ENCODE measurements at regions not wholly inside any gene's neighbourhood (a gene's known extent, or its start where the extent isn't known, plus 50 kb on each side); places are given as distances from the start of the nearest gene placed in this dataset.

DNA sequence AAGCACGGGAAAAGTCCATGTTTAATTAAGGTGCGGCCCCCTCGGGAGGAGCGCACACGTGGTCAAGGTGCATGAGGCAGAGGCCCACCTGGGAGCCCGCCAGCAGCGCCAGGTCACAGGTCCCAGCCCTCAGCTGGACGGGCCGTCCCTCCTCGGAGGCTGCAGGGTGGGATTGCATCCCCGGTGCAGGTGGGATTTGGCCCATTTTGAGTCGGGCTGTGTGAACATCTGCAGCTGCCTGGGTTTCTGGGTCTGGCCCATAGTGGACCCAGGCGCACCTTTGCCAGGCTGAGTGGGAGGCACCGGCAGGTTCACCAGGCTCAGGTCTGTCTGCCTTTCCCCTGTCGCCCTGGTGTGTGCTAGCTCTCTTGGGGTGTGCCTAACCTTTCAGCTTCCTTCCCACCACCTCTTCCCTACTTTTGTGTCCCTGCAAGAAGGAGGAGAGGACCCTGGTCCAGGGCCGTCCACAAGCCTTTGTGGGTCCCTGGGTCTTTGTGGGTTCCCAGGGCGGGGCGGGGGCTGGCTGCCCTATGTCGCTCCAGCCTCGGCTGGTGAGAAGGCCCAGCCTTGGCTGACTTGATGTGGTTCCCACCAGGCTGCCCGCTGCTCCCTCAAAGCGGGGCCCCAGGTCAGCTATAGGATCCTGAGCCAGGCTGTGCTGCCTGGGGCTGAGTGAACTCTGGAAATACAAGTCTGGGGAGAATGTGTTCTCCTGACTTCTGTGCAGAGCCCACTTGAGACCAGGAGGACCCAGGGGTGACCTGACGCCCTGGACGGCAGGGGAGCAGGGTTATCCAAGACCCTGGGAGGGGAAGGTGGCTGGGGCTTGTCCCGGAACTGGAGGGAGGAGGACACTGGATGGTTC lies 186.7 kb upstream of the SHH start:
- H3K4ac ChIP-seq (ENCODE audit: low read length), result peak overlapping the region; percentile 66
- H2AFZ ChIP-seq (ENCODE audit: low read length), result no peak overlapping the region

DNA sequence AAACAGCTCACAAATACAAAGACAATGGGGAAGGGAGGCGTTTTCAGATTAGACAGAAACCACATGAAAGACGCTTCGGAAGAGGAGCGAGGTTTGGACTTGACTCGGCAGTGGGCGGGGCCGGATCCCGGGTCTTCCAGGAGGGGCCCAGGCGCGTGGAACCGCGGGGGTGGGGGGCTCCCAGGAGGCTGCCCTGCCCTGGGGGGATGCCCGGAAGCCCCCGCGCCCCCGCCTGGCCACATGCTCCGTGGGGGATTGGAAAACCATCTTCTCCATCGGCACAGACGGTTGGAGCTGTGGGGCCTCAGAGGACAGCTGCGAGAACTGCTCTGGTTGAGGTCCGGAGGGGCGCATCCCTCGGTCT lies 186.0 kb upstream of the SHH start:
- Histone ChIP-seq H2BK12ac (ENCODE audit: low read length) (no peak overlapping the region), H2BK5ac (ENCODE audit: low read length) (no peak overlapping the region), H2BK120ac (ENCODE audit: low read depth, low read length) (peak overlapping the region; percentile 72), H3K4me2 (ENCODE audit: insufficient read depth, low read length, poor library complexity, severe bottlenecking) (no peak overlapping the region), H3K18ac (ENCODE audit: low read length) (peak overlapping the region; percentile 48), H3K4me3 (ENCODE audit: low read length in 2 of 2) (no peak overlapping the region), H3K4ac (ENCODE audit: low read length) (no peak overlapping the region), H3K23ac (ENCODE audit: low read depth, low read length, poor library complexity) (no peak overlapping the region), H3K4me1 (ENCODE audit: control insufficient read depth in 2 of 2, insufficient read depth in 1 of 2, low read depth in 1 of 2, low read length in 2 of 2) (peaks cover 0 to under 1% of the 10 kb centered on the region in 2 donors), H2AK5ac (ENCODE audit: low read depth, low read length) (peak overlapping the region; percentile 63), H4K91ac (ENCODE audit: low read depth, low read length, poor library complexity) (no peak overlapping the region), H3K27me3 (ENCODE audit: control insufficient read depth in 3 of 3, insufficient read depth in 3 of 3, low read depth in 1 of 3, low read length in 3 of 3) (peaks cover 0 to 9% (median 0%) of the 10 kb centered on the region in 3 experiments), H3K27ac (replicated peaks; ENCODE audit: low read length) (no peak overlapping the region), H4K8ac (ENCODE audit: low read depth, low read length) (no peak overlapping the region), H2BK15ac (ENCODE audit: low read length) (no peak overlapping the region), H3K36me3 (replicated peaks in 1 of 2; ENCODE audit: control insufficient read depth in 2 of 2, insufficient read depth in 2 of 2, low read length in 2 of 2) (no peaks in the 10 kb centered on the region), H3K9me3 (replicated peaks in 1 of 2; ENCODE audit: control insufficient read depth in 2 of 2, insufficient read depth in 1 of 2, low read depth in 1 of 2, low read length in 2 of 2) (no peaks in the 10 kb centered on the region), H3K9ac (ENCODE audit: low read depth, low read length, poor library complexity) (no peak overlapping the region), H3K14ac (ENCODE audit: low read length) (no peak overlapping the region), H3K79me1 (ENCODE audit: low read depth, low read length) (peaks cover 5% of the 10 kb centered on the region), H2AFZ (ENCODE audit: low read length) (no peak overlapping the region)
- no peak for DNase-seq (ENCODE audit: low spot score)
- no CpG with 5 or more reads among the region's 23 CpGs for WGBS, 2 donors (ENCODE audit: extremely low coverage in 2 of 2, insufficient read length in 2 of 2, insufficient replicate concordance in 1 of 2)

More for the DNA sequence above, 186.7 kb upstream of the SHH start:
- peak overlapping the region; percentile 84 for H2BK5ac ChIP-seq (ENCODE audit: low read length)
- H2BK120ac ChIP-seq (ENCODE audit: low read depth, low read length), result peak overlapping the region; percentile 72
- peak overlapping the region; percentile 66 for H2BK12ac ChIP-seq (ENCODE audit: low read length)
- no peak overlapping the region for H3K4me2 ChIP-seq (ENCODE audit: insufficient read depth, low read length, poor library complexity, severe bottlenecking)
- no peak overlapping the region for H3K23ac ChIP-seq (ENCODE audit: low read depth, low read length, poor library complexity)
- H2AK5ac ChIP-seq (ENCODE audit: low read depth, low read length), result peak overlapping the region; percentile 63
- H3K14ac ChIP-seq (ENCODE audit: low read length), result peak overlapping the region; percentile 38
- H3K18ac ChIP-seq (ENCODE audit: low read length), result peak overlapping the region; percentile 76
- H3K9me3 ChIP-seq (replicated peaks in 1 of 2; ENCODE audit: control insufficient read depth in 2 of 2, insufficient read depth in 1 of 2, low read depth in 1 of 2, low read length in 2 of 2), result no peaks in the 10 kb centered on the region
- no peak overlapping the region for H3K27ac ChIP-seq (replicated peaks; ENCODE audit: low read length)
- H3K79me1 ChIP-seq (ENCODE audit: low read depth, low read length), result peaks cover 3% of the 10 kb centered on the region
- no peaks in the 10 kb centered on the region for H3K36me3 ChIP-seq (replicated peaks in 1 of 2; ENCODE audit: control insufficient read depth in 2 of 2, insufficient read depth in 2 of 2, low read length in 2 of 2)
- H3K4me1 ChIP-seq (ENCODE audit: control insufficient read depth in 2 of 2, insufficient read depth in 1 of 2, low read depth in 1 of 2, low read length in 2 of 2), result peaks cover 0 to 1% of the 10 kb centered on the region in 2 donors
- peaks cover 0 to 7% (median 0%) of the 10 kb centered on the region in 3 experiments for H3K27me3 ChIP-seq (ENCODE audit: control insufficient read depth in 3 of 3, insufficient read depth in 3 of 3, low read depth in 1 of 3, low read length in 3 of 3)
- peak overlapping the region; percentile 49 for H2BK15ac ChIP-seq (ENCODE audit: low read length)
- no CpG with 5 or more reads among the region's 25 CpGs for WGBS, 2 donors (ENCODE audit: extremely low coverage in 2 of 2, insufficient read length in 2 of 2, insufficient replicate concordance in 1 of 2)
- no peak overlapping the region for H4K91ac ChIP-seq (ENCODE audit: low read depth, low read length, poor library complexity)
- H3K4me3 ChIP-seq (ENCODE audit: low read length in 2 of 2), result no peak overlapping the region
- H3K9ac ChIP-seq (ENCODE audit: low read depth, low read length, poor library complexity), result no peak overlapping the region
- DNase-seq (ENCODE audit: low spot score), result no peak
- peak overlapping the region; percentile 29 for H4K8ac ChIP-seq (ENCODE audit: low read depth, low read length)

DNA sequence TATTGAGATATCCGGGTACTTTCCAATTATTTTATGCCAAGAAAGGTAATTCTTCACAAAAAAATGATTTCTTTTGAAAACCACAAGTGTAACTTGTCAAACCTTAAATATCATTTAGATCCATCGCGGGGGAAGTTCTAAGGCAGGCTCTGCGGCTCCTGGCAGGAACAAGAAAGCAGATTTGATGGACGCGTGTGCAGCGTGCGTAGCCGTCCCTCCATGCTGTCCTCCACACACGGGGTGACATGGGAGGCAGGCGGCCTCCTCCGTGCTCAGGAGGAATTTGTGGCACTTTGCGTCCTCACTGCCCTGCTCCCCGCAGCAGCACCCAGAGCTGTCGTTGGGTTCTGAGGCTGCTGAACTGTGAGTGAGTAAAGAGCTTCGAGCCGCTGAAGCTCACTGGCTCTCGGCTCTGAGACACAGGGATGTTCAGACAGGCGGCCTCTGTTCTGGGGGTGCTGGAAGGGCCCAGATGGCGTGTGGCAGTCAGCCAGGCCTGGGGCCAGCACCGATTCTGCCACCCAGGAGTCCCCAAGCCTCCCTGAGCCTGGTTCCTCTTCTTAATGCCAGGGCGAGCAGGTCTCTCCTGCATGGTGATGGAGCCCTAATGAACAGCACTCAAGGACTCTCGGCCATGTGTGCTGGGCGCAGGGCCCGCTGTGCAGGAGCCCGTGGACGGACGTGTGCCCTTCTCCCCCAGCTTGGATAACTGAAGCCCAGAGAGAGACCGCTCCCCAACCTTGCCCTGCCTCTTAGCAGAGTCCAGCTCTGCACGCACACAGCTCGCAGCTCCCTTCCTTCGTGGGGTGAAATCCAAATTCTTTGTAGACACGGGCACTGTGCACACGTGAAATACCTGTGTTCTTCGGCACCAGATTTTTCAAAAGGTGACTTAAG lies 185.4 kb upstream of the SHH start:
- peaks cover 5% of the 10 kb centered on the region for H3K79me1 ChIP-seq (ENCODE audit: low read depth, low read length)
- peak overlapping the region; percentile 77 for H2AK5ac ChIP-seq (ENCODE audit: low read depth, low read length)
- no peak overlapping the region for H2BK15ac ChIP-seq (ENCODE audit: low read length)
- no peak overlapping the region for H3K27ac ChIP-seq (replicated peaks; ENCODE audit: low read length)
- no peak overlapping the region for H3K14ac ChIP-seq (ENCODE audit: low read length)
- no peak overlapping the region for H2BK5ac ChIP-seq (ENCODE audit: low read length)
- peak overlapping the region; percentile 11 for H2AFZ ChIP-seq (ENCODE audit: low read length)
- H2BK12ac ChIP-seq (ENCODE audit: low read length), result no peak overlapping the region
- peak overlapping the region; percentile 90 for H3K23ac ChIP-seq (ENCODE audit: low read depth, low read length, poor library complexity)
- WGBS, 2 donors (ENCODE audit: extremely low coverage in 2 of 2, insufficient read length in 2 of 2, insufficient replicate concordance in 1 of 2), result no CpG with 5 or more reads among the region's 35 CpGs
- no peaks in the 10 kb centered on the region for H3K9me3 ChIP-seq (replicated peaks in 1 of 2; ENCODE audit: control insufficient read depth in 2 of 2, insufficient read depth in 1 of 2, low read depth in 1 of 2, low read length in 2 of 2)
- no peak overlapping the region for H3K4ac ChIP-seq (ENCODE audit: low read length)
- no peaks in the 10 kb centered on the region for H3K4me1 ChIP-seq (ENCODE audit: control insufficient read depth in 2 of 2, insufficient read depth in 1 of 2, low read depth in 1 of 2, low read length in 2 of 2)
- peaks cover 0 to 10% (median 0%) of the 10 kb centered on the region in 3 experiments for H3K27me3 ChIP-seq (ENCODE audit: control insufficient read depth in 3 of 3, insufficient read depth in 3 of 3, low read depth in 1 of 3, low read length in 3 of 3)
- peak overlapping the region; percentile 44 for H3K9ac ChIP-seq (ENCODE audit: low read depth, low read length, poor library complexity)
- no peaks in the 10 kb centered on the region for H3K36me3 ChIP-seq (replicated peaks in 1 of 2; ENCODE audit: control insufficient read depth in 2 of 2, insufficient read depth in 2 of 2, low read length in 2 of 2)
- no peak overlapping the region for H2BK120ac ChIP-seq (ENCODE audit: low read depth, low read length)
- no peak overlapping the region for H3K4me2 ChIP-seq (ENCODE audit: insufficient read depth, low read length, poor library complexity, severe bottlenecking)
- no peak overlapping the region for H3K4me3 ChIP-seq (ENCODE audit: low read length in 2 of 2)
- no peak overlapping the region for H4K91ac ChIP-seq (ENCODE audit: low read depth, low read length, poor library complexity)
- DNase-seq (ENCODE audit: low spot score), result no peak
- H3K18ac ChIP-seq (ENCODE audit: low read length), result peak overlapping the region; percentile 81
- H4K8ac ChIP-seq (ENCODE audit: low read depth, low read length), result no peak overlapping the region
